ENCODE measurements at regions not wholly inside any gene's neighbourhood (a gene's known extent, or its start where the extent isn't known, plus 50 kb on each side); places are given as distances from the start of the nearest gene placed in this dataset.

DNA sequence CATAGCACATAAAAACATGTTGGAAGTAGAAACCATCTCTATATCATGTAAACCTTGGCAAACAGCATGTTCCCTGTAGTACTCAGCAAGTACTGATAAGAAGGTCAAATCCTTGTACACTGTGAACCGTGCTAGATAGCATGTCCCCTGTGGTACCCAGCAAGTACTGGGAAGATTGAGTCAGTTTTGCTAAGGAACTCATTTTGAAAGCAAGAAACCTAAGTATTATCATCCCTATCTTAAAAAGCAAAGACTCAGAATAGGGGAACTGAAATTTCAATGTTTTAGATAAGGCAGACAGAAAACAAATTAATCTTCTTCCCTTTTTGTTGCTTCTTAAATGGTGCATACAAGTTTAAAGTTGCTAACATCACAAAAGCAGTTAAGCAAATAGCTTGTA, 180.2 kb downstream of the RBM46 start:
- TF ChIP-seq CTCF (IDR thresholded peaks at IDR 0.05): no peak
- no peak for TF ChIP-seq BHLHE40 (IDR thresholded peaks at IDR 0.05; ENCODE audit: low read depth, low read length)
- TF ChIP-seq CHD4 (IDR thresholded peaks at IDR 0.05; ENCODE audit: borderline replicate concordance): no peak
- TF ChIP-seq EP300 (IDR thresholded peaks at IDR 0.05): no peak
- no peak for TF ChIP-seq POLR2A (IDR thresholded peaks at IDR 0.05; ENCODE audit: low read length)
- no peak for TF ChIP-seq RAD21 (conservative IDR thresholded peaks at IDR 0.05 in 1 of 2, IDR thresholded peaks at IDR 0.05 in 1 of 2)
- TF ChIP-seq, protein P1, sequence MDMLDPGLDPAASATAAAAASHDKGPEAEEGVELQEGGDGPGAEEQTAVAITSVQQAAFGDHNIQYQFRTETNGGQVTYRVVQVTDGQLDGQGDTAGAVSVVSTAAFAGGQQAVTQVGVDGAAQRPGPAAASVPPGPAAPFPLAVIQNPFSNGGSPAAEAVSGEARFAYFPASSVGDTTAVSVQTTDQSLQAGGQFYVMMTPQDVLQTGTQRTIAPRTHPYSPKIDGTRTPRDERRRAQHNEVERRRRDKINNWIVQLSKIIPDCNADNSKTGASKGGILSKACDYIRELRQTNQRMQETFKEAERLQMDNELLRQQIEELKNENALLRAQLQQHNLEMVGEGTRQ (IDR thresholded peaks at IDR 0.05): no peak

Measured in A549 (cell line).